GM12878 (cell line): ENCODE measurements at regions not wholly inside any gene's neighbourhood (a gene's known extent, or its start where the extent isn't known, plus 50 kb on each side); places are given as distances from the start of the nearest gene placed in this dataset.

Experiments
- EZH2 ChIP-seq: IDR thresholded peaks from 2 replicates; pipeline ENCODE4 v1.6.1; 2012; ENCODE audit warnings: low read depth, mild to moderate bottlenecking, control low read depth, inconsistent platforms, low read length, borderline replicate concordance; ENCODE audit not compliant: control insufficient read depth
- IKZF1 ChIP-seq: fragments of 450-650 bp; conservative IDR thresholded peaks from 2 replicates; pipeline ENCODE4 v1.6.1; 2017; ENCODE audit warnings: antibody characterized with exemption, mild to moderate bottlenecking
- MXI1 ChIP-seq: fragments of 150-350 bp; IDR thresholded peaks from 2 replicates; pipeline ENCODE4 v1.6.1; 2011; ENCODE audit warnings: low read depth, mild to moderate bottlenecking, inconsistent platforms, low read length, improper control_type of control experiment
- NFYA ChIP-seq: IDR thresholded peaks from 2 replicates; pipeline ENCODE4 v1.6.1; 2011; ENCODE audit warnings: low read depth, mild to moderate bottlenecking, low read length, improper control_type of control experiment, borderline replicate concordance
- POLR2AphosphoS2 ChIP-seq: IDR thresholded peaks from 2 replicates; pipeline ENCODE4 v1.6.1; 2011; ENCODE audit warnings: low read depth, mild to moderate bottlenecking, low read length, improper control_type of control experiment, moderate library complexity
- RFX5 ChIP-seq: IDR thresholded peaks from 2 replicates; pipeline ENCODE4 v1.6.1; 2011; ENCODE audit warnings: low read depth, low read length, improper control_type of control experiment
- SRF ChIP-seq, 2 experiments: IDR thresholded peaks; 2 replicates each; pipeline ENCODE4 v1.6.1; 2011; ENCODE audit warnings: low read depth in 2 of 2, low read length in 2 of 2, mild to moderate bottlenecking in 1 of 2, moderate library complexity in 1 of 2
- ZNF274 ChIP-seq: IDR thresholded peaks from one replicate; pipeline ENCODE4 v1.8.0; 2011; ENCODE audit not compliant: insufficient read length, insufficient read depth
- TF ChIP-seq, protein P1 (sequence below), 3 experiments: IDR thresholded peaks in 2 of 3; conservative IDR thresholded peaks in 1 of 3; 2 replicates each; pipeline ENCODE4 v1.5.1; 2011; ENCODE audit warnings: low read depth in 3 of 3, low read length in 3 of 3, mild to moderate bottlenecking in 3 of 3, control low read depth in 2 of 3, moderate library complexity in 2 of 3, inconsistent platforms in 1 of 3, mixed read lengths in 1 of 3; ENCODE audit not compliant: control insufficient read depth in 2 of 3, insufficient read depth in 1 of 3; ENCODE audit errors: extremely low read depth in 1 of 3

DNA sequence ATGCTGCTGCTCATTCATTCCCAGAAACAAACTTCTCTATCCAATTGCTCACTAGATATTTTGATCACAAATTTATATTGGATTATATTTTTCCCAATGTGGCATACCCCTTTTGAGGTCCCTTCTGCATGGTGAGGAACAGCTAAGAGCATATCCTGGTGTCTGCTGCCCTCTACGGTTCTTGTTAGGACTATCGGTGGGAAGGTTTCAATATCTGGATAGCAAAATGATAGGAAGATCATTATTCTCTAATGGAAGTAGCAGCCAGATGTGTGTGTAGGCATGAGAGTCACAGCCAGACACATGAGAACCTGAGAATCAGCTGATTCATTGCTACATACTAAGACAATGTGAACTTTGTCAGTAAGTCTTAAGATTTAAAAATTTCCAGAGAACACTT is 1422.4 kb upstream of the MIR17HG start:
- TF ChIP-seq, protein P1, sequence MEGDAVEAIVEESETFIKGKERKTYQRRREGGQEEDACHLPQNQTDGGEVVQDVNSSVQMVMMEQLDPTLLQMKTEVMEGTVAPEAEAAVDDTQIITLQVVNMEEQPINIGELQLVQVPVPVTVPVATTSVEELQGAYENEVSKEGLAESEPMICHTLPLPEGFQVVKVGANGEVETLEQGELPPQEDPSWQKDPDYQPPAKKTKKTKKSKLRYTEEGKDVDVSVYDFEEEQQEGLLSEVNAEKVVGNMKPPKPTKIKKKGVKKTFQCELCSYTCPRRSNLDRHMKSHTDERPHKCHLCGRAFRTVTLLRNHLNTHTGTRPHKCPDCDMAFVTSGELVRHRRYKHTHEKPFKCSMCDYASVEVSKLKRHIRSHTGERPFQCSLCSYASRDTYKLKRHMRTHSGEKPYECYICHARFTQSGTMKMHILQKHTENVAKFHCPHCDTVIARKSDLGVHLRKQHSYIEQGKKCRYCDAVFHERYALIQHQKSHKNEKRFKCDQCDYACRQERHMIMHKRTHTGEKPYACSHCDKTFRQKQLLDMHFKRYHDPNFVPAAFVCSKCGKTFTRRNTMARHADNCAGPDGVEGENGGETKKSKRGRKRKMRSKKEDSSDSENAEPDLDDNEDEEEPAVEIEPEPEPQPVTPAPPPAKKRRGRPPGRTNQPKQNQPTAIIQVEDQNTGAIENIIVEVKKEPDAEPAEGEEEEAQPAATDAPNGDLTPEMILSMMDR (IDR thresholded peaks at IDR 0.05 in 2 of 3, conservative IDR thresholded peaks at IDR 0.05 in 1 of 3; ENCODE audit: control insufficient read depth in 2 of 3, extremely low read depth in 1 of 3, insufficient read depth in 1 of 3, low read depth in 3 of 3, low read length in 3 of 3), result peak in 2 of 3 experiments; percentile 34 to 52; a peak in 3 of 6 replicates
- TF ChIP-seq ZNF274, result no peak
- no peak for TF ChIP-seq EZH2
- TF ChIP-seq RFX5, result no peak
- no peak for TF ChIP-seq SRF (IDR thresholded peaks at IDR 0.05; ENCODE audit: low read depth in 2 of 2, low read length in 2 of 2)
- no peak for TF ChIP-seq MXI1
- TF ChIP-seq NFYA, result no peak
- no peak for TF ChIP-seq IKZF1
- TF ChIP-seq POLR2AphosphoS2, result no peak
